K562 (cell line): ENCODE measurements at regions not wholly inside any gene's neighbourhood (a gene's known extent, or its start where the extent isn't known, plus 50 kb on each side); places are given as distances from the start of the nearest gene placed in this dataset.

Source experiments
- ATAC-seq: fragments of 200-7000 bp; cut with Tn5 transposase; 3 replicates; pipeline ENCODE4 v1.9.1; 2020; ENCODE audit warnings: moderate library complexity
- BruUV-seq: library from RNA; stranded (reverse); fragments of 400-500 nt; replicated peaks from 2 replicates; lab custom pipeline; 2021; lab: Mats Ljungman, UMichigan
- CTCF ChIA-PET: fragments of 300-600 bp; formaldehyde crosslinking; extraction: SDS; loops from one replicate; lab custom pipeline; 2021; ENCODE audit warnings: low intra/inter-chr PET ratio; lab: Yijun Ruan, JAX
- POLR2A ChIA-PET: fragments of 300-600, 350-650 bp; sonication (Branson Sonifier 250); formaldehyde crosslinking; extraction: SDS; loops from one replicate; lab custom pipeline; 2021; ENCODE audit warnings: antibody characterized with exemption, inconsistent platforms; lab: Yijun Ruan, JAX
- DNase-seq, 4 experiments: peaks; one replicate each; pipeline versions ENCODE4 v3.0.0 to v3.0.0-alpha.2; 2011 to 2018; ENCODE audit warnings: low spot score in 3 of 4, mixed read lengths in 3 of 4; ENCODE audit errors: extremely low read depth in 1 of 4
- FAIRE-seq: peaks from 2 replicates; lab custom pipeline; 2011; peaks lifted over from hg19 to GRCh38; lab: Jason Lieb, UNC
- H2AFZ ChIP-seq: 2 replicates; pipeline ENCODE4 v1.6.0; 2011; ENCODE audit warnings: low read depth, low read length, control low read depth, inconsistent platforms
- H3K27ac ChIP-seq: fragments of 200-600 bp; 3 replicates; pipeline ENCODE4 v1.8.0; 2011; ENCODE audit warnings: low read depth, mild to moderate bottlenecking, control low read depth, inconsistent platforms, low read length, moderate library complexity, mixed read lengths; ENCODE audit errors: extremely low read depth
- H3K27me3 ChIP-seq, 2 experiments: fragments of 300-600 bp in 1 of 2; 2 replicates in 1 of 2; 3 replicates in 1 of 2; pipeline versions ENCODE4 v1.6.0 to v1.8.0; 2011; ENCODE audit warnings: inconsistent platforms in 2 of 2, low read length in 2 of 2, mild to moderate bottlenecking in 1 of 2, mixed read lengths in 1 of 2, moderate library complexity in 1 of 2; ENCODE audit not compliant: control insufficient read depth in 2 of 2, insufficient read depth in 2 of 2
- H3K36me3 ChIP-seq: fragments of 300-600 bp; 3 replicates; pipeline ENCODE4 v1.8.0; 2011; ENCODE audit warnings: mild to moderate bottlenecking, low read length, inconsistent platforms; ENCODE audit not compliant: control insufficient read depth, insufficient read depth
- H3K4me1 ChIP-seq, 2 experiments: fragments of 200-600 bp in 1 of 2; replicated peaks in 1 of 2; 2 replicates in 1 of 2; 3 replicates in 1 of 2; pipeline versions ENCODE4 v1.5.1 to v1.8.0; 2011; ENCODE audit warnings: inconsistent platforms in 2 of 2, low read length in 2 of 2, mild to moderate bottlenecking in 1 of 2, mixed read lengths in 1 of 2, moderate library complexity in 1 of 2; ENCODE audit not compliant: control insufficient read depth in 2 of 2, insufficient read depth in 2 of 2
- H3K4me2 ChIP-seq: 2 replicates; pipeline ENCODE4 v1.6.1; 2011; ENCODE audit warnings: low read length, control low read depth, inconsistent platforms, mixed read lengths; ENCODE audit not compliant: insufficient read depth
- H3K4me3 ChIP-seq: fragments of 200-600 bp; sonication (generic), shearing (Covaris generic); 2 replicates; pipeline ENCODE4 v1.5.1; 2016; ENCODE audit warnings: control low read depth, inconsistent platforms
- H3K79me2 ChIP-seq: fragments of 200-600 bp; 3 replicates; pipeline ENCODE4 v1.8.0; 2011; ENCODE audit warnings: low read length, inconsistent platforms; ENCODE audit not compliant: control insufficient read depth, insufficient read depth
- H3K9ac ChIP-seq, 2 experiments: 2 replicates each; pipeline versions ENCODE4 v1.6.0 to v1.6.1; 2011; ENCODE audit warnings: low read depth in 2 of 2, low read length in 2 of 2, control low read depth in 1 of 2, inconsistent platforms in 1 of 2, mild to moderate bottlenecking in 1 of 2, mixed read lengths in 1 of 2; ENCODE audit not compliant: insufficient read depth in 1 of 2
- H3K9me1 ChIP-seq: one replicate; pipeline ENCODE4 v1.6.0; 2011; ENCODE audit warnings: inconsistent platforms, mild to moderate bottlenecking, low read length, moderate library complexity; ENCODE audit not compliant: control insufficient read depth, insufficient read depth
- H3K9me3 ChIP-seq: replicated peaks from 2 replicates; pipeline ENCODE4 v1.5.1; 2011; ENCODE audit warnings: low read depth, low read length, inconsistent platforms; ENCODE audit not compliant: control insufficient read depth, insufficient read depth
- H4K20me1 ChIP-seq: replicated peaks from 2 replicates; pipeline ENCODE4 v1.6.1; 2011; ENCODE audit warnings: low read length, inconsistent platforms, mixed read lengths; ENCODE audit not compliant: control insufficient read depth, insufficient read depth
- ADNP ChIP-seq: fragments of 200-800 bp; sonication (Bioruptor generic); IDR thresholded peaks from 2 replicates; pipeline ENCODE4 v1.6.1; 2016; ENCODE audit warnings: missing genetic modification characterization, missing compliant biosample characterization
- ATF1 ChIP-seq, 2 experiments: fragments of 450-650 bp in 1 of 2; IDR thresholded peaks; 2 replicates each; pipeline ENCODE4 v1.6.1; 2016; ENCODE audit warnings: missing compliant biosample characterization in 1 of 2, missing genetic modification characterization in 1 of 2
- CEBPB ChIP-seq: fragments of 450-650 bp; IDR thresholded peaks from 2 replicates; pipeline ENCODE4 v1.6.1; 2016; ENCODE audit warnings: missing genetic modification characterization, missing compliant biosample characterization
- CTBP1 ChIP-seq: fragments of 450-650 bp; IDR thresholded peaks from 2 replicates; pipeline ENCODE4 v1.6.1; 2016; ENCODE audit warnings: borderline replicate concordance
- EGR1 ChIP-seq: fragments of 450-650 bp; conservative IDR thresholded peaks from 2 replicates; pipeline ENCODE4 v1.6.1; 2017; ENCODE audit warnings: mild to moderate bottlenecking
- GTF2F1 ChIP-seq: IDR thresholded peaks from 2 replicates; pipeline ENCODE4 v1.6.1; 2011; ENCODE audit warnings: low read depth, low read length, improper control_type of control experiment
- HEY1 ChIP-seq: fragments of 250-450 bp; sonication (Bioruptor Pico); IDR thresholded peaks from 2 replicates; pipeline ENCODE4 v1.5.0; 2020; ENCODE audit warnings: mild to moderate bottlenecking, moderate library complexity, borderline replicate concordance
- KLF6 ChIP-seq: fragments of 250-450 bp; sonication (Bioruptor Pico); IDR thresholded peaks from 2 replicates; pipeline ENCODE4 v1.4.0; 2020; ENCODE audit warnings: mild to moderate bottlenecking, moderate library complexity, borderline replicate concordance
- MTA1 ChIP-seq: fragments of 450-650 bp; IDR thresholded peaks from 2 replicates; pipeline ENCODE4 v1.6.1; 2017; ENCODE audit warnings: borderline replicate concordance
- NFIX ChIP-seq: fragments of 250-450 bp; sonication (Bioruptor Pico); IDR thresholded peaks from 2 replicates; pipeline ENCODE4 v1.4.0; 2020; ENCODE audit warnings: low read depth, mild to moderate bottlenecking, moderate library complexity
- NFRKB ChIP-seq: fragments of 450-650 bp; IDR thresholded peaks from 2 replicates; pipeline ENCODE4 v1.6.1; 2016; ENCODE audit warnings: low read depth
- NR2C1 ChIP-seq, 2 experiments: fragments of 450-650 bp; IDR thresholded peaks; 2 replicates each; pipeline ENCODE4 v1.6.1; 2017; ENCODE audit warnings: mild to moderate bottlenecking in 2 of 2, antibody characterized with exemption in 1 of 2, inconsistent platforms in 1 of 2, missing compliant biosample characterization in 1 of 2, missing genetic modification characterization in 1 of 2
- PATZ1 ChIP-seq: fragments of 250-450 bp; sonication (Bioruptor Pico); IDR thresholded peaks from 2 replicates; pipeline ENCODE4 v1.5.0; 2020; ENCODE audit warnings: mild to moderate bottlenecking, borderline replicate concordance
- ZBTB2 ChIP-seq: fragments of 450-650 bp; IDR thresholded peaks from 2 replicates; pipeline ENCODE4 v1.6.1; 2016; ENCODE audit warnings: antibody characterized with exemption
- ZNF436 ChIP-seq: fragments of 250-450, 450-650 bp; sonication (Bioruptor Pico); formaldehyde crosslinking; IDR thresholded peaks from 2 replicates; pipeline ENCODE4 v1.7.0; 2020; ENCODE audit warnings: mild to moderate bottlenecking
- ZNF584 ChIP-seq: fragments of 200-800 bp; sonication (Bioruptor generic); IDR thresholded peaks from 2 replicates; pipeline ENCODE4 v1.6.1; 2016; ENCODE audit warnings: low read depth, mild to moderate bottlenecking, missing genetic modification characterization, missing compliant biosample characterization
- WGBS: fragments of 100-300 bp; shearing (Covaris generic); methylation state at CpG from one replicate; pipeline ENCODE4 v1.1.6; 2016; ENCODE audit warnings: low coverage, mixed read lengths; ENCODE audit not compliant: insufficient coverage; ENCODE audit errors: missing lambda C conversion rate; 5-methylcytosine and 5-hydroxymethylcytosine counted together
- in situ Hi-C: fragments of 300-500 bp; cut with MboI; formaldehyde crosslinking; loops from 4 replicates; pipeline ENCODE4 v1.15.0; 2018; ENCODE audit warnings: inconsistent platforms, mixed read lengths
- intact Hi-C: fragments of 100-400 bp; cut with micrococcal nuclease; formaldehyde crosslinking; loops from 2 replicates; pipeline ENCODE4 v1.14.2; 2022

DNA sequence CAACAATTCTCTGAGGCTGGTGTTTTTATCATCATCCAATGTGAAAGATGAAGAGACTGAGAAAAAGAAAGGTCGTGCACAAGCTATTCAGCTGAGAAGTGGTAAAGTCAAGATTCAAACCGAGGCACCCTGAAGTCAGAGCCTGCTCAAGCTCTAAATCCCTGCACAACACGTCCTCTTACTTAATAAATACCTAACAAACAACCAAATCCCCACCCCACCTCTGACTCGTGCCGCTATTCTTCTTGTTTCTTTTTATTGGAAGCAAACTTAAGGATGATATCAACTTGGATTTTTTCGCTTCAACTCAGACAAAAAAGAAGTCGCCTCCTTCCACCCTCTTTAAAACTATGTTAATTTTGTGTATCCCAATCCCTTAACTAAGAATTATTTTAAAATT lies 140.2 kb downstream of the CEP120 start:
- no peak overlapping the region for H3K9ac ChIP-seq
- no peaks in the 10 kb centered on the region for H3K9me1 ChIP-seq
- CTCF ChIA-PET, result no interaction called here
- POLR2A ChIA-PET, result no interaction called here
- H3K36me3 ChIP-seq, result no peaks in the 10 kb centered on the region
- no peak overlapping the region for H3K4me2 ChIP-seq
- H3K4me1 ChIP-seq, result no peaks in the 10 kb centered on the region
- H3K9me3 ChIP-seq, result no peaks in the 10 kb centered on the region
- no peak for ATAC-seq
- in situ Hi-C loops, result no loop called here
- H3K27ac ChIP-seq, result no peak overlapping the region
- H2AFZ ChIP-seq, result no peak overlapping the region
- intact Hi-C loops, result no loop called here
- BruUV-seq, result no TSS peak
- DNase-seq, result no peak
- H3K4me3 ChIP-seq, result no peak overlapping the region
- FAIRE-seq, result peak; percentile 11
- H4K20me1 ChIP-seq, result no peaks in the 10 kb centered on the region
- TF ChIP-seq NFIX (no peak), ZBTB2 (no peak), CEBPB (tag) (no peak), PATZ1 (no peak), NR2C1 (IDR thresholded peaks at IDR 0.05) (no peak), NR2C1 (tag; IDR thresholded peaks at IDR 0.05) (no peak), EGR1 (no peak), ZNF584 (CRISPR knock-in tag) (no peak), NFRKB (no peak), HEY1 (no peak), GTF2F1 (no peak), ZNF436 (CRISPR knock-in tag) (no peak), KLF6 (no peak), CTBP1 (no peak), MTA1 (no peak), ADNP (tag) (no peak), ATF1 (CRISPR knock-in tag; IDR thresholded peaks at IDR 0.05) (no peak), ATF1 (tag; IDR thresholded peaks at IDR 0.05) (no peak)
- TF ChIP-seq, all 486 proteins: peak for 0
- peaks cover 9 to 17% of the 10 kb centered on the region in 2 experiments for H3K27me3 ChIP-seq
- 0% methylated on average over 7 of the region's 7 CpGs for WGBS
- no peaks in the 10 kb centered on the region for H3K79me2 ChIP-seq
